WERI-Rb-1 (cell line): ENCODE measurements at regions not wholly inside any gene's neighbourhood (a gene's known extent, or its start where the extent isn't known, plus 50 kb on each side); places are given as distances from the start of the nearest gene placed in this dataset.
"Not testable (repeated sequence)": the region's sequence is repeated elsewhere in the genome, so short reads cannot be mapped to it uniquely, and the experiment has no call there.

Experiments
- DNase-seq: peaks from one replicate; pipeline ENCODE4 v3.0.0-alpha.2; 2020
- H3K27ac ChIP-seq: fragments of 250-450 bp; sonication (Bioruptor Pico); 2 replicates; pipeline ENCODE4 v1.5.1; 2020; ENCODE audit warnings: mild to moderate bottlenecking, moderate library complexity
- H3K27me3 ChIP-seq: fragments of 250-450 bp; sonication (Bioruptor Pico); 2 replicates; pipeline ENCODE4 v1.5.1; 2021; ENCODE audit warnings: mild to moderate bottlenecking, low read depth, moderate library complexity; ENCODE audit not compliant: insufficient read depth, severe bottlenecking
- H3K36me3 ChIP-seq: fragments of 250-450 bp; sonication (Bioruptor Pico); 2 replicates; pipeline ENCODE4 v1.5.1; 2020; ENCODE audit warnings: mild to moderate bottlenecking, moderate library complexity
- H3K4me3 ChIP-seq: 2 replicates; pipeline ENCODE4 v1.5.1; 2011; ENCODE audit warnings: low read depth, mild to moderate bottlenecking, control low read depth, low read length
- H3K9me3 ChIP-seq: fragments of 250-450 bp; sonication (Bioruptor Pico); 2 replicates; pipeline ENCODE4 v1.5.1; 2021; ENCODE audit warnings: mild to moderate bottlenecking, moderate library complexity; ENCODE audit not compliant: severe bottlenecking
- CTCF ChIP-seq: IDR thresholded peaks from 2 replicates; pipeline ENCODE4 v1.5.1; 2011; ENCODE audit warnings: low read depth, mild to moderate bottlenecking, control low read depth, inconsistent platforms, low read length

- no peak for DNase-seq
- no peaks in the 10 kb centered on the region for H3K36me3 ChIP-seq
- TF ChIP-seq CTCF = no peak
- no peaks in the 10 kb centered on the region for H3K9me3 ChIP-seq
- no peaks in the 10 kb centered on the region for H3K27me3 ChIP-seq
- no peak overlapping the region for H3K27ac ChIP-seq
- no peak overlapping the region for H3K4me3 ChIP-seq
Measured at GRCh38 chr2:77737236-77737635, 215.1 kb upstream of the LRRTM4 start.

GRCh38 chr2:77746780-77747179, 224.6 kb upstream of the LRRTM4 start:
- Histone ChIP-seq H3K27ac (no peak overlapping the region), H3K36me3 (no peaks in the 10 kb centered on the region), H3K27me3 (no peaks in the 10 kb centered on the region), H3K9me3 (no peaks in the 10 kb centered on the region), H3K4me3 (no peak overlapping the region)
- DNase-seq = no peak
- no peak for TF ChIP-seq CTCF

GRCh38 chr2:77753710-77754345, 231.7 kb upstream of the LRRTM4 start:
- DNase-seq, H3K27me3 ChIP-seq, H3K9me3 ChIP-seq, H3K36me3 ChIP-seq, H3K4me3 ChIP-seq, H3K27ac ChIP-seq: not testable (repeated sequence)

GRCh38 chr2:77767388-77768076, 245.4 kb upstream of the LRRTM4 start:
- Histone ChIP-seq H3K9me3 (no peaks in the 10 kb centered on the region), H3K36me3 (no peaks in the 10 kb centered on the region), H3K27ac (no peak overlapping the region), H3K27me3 (no peaks in the 10 kb centered on the region), H3K4me3 (no peak overlapping the region)
- TF ChIP-seq CTCF = no peak
- DNase-seq = no peak

GRCh38 chr2:77768508-77768907, 246.3 kb upstream of the LRRTM4 start:
- Histone ChIP-seq H3K36me3 (no peaks in the 10 kb centered on the region), H3K27me3 (no peaks in the 10 kb centered on the region), H3K4me3 (no peak overlapping the region), H3K27ac (no peak overlapping the region), H3K9me3 (no peaks in the 10 kb centered on the region)
- TF ChIP-seq CTCF = no peak
- no peak for DNase-seq

- Histone ChIP-seq H3K4me3 (no peak overlapping the region), H3K27ac (no peak overlapping the region), H3K9me3 (no peaks in the 10 kb centered on the region), H3K36me3 (no peaks in the 10 kb centered on the region), H3K27me3 (no peaks in the 10 kb centered on the region)
- DNase-seq = no peak
- no peak for TF ChIP-seq CTCF
Measured at GRCh38 chr2:77778917-77779316, 256.7 kb upstream of the LRRTM4 start.

GRCh38 chr2:77793500-77793899, 271.3 kb upstream of the LRRTM4 start:
- H3K36me3 ChIP-seq, H3K27me3 ChIP-seq, DNase-seq, H3K4me3 ChIP-seq, H3K9me3 ChIP-seq, H3K27ac ChIP-seq: not testable (repeated sequence)
